ENCODE measurements at regions not wholly inside any gene's neighbourhood (a gene's known extent, or its start where the extent isn't known, plus 50 kb on each side); places are given as distances from the start of the nearest gene placed in this dataset.

DNA sequence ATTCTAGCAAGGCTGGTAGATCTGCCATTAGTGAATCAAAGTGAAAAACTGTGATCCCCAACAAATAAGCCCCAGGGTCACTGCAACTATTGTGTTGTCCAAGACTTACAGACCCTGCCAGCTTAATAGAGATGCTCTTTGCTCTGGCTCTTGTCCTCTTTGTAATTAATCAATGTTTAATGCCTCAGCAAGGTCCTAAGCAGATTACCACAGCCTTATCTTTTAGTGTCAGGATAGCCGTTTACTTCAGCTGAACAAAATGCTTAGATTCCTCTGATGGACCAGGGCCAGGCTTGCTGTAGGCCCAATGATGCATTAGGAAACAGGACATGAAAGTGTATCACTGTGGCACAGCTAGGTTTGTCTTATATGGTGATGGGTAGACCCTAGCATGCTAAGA is 353.3 kb downstream of the HACE1 start (continued):
- TF ChIP-seq ARID4A (CRISPR knock-in tag; IDR thresholded peaks at IDR 0.05; ENCODE audit: borderline replicate concordance) (no peak), THYN1 (CRISPR knock-in tag; IDR thresholded peaks at IDR 0.05; ENCODE audit: borderline replicate concordance, low read depth) (no peak)
- TF ChIP-seq, protein P1, sequence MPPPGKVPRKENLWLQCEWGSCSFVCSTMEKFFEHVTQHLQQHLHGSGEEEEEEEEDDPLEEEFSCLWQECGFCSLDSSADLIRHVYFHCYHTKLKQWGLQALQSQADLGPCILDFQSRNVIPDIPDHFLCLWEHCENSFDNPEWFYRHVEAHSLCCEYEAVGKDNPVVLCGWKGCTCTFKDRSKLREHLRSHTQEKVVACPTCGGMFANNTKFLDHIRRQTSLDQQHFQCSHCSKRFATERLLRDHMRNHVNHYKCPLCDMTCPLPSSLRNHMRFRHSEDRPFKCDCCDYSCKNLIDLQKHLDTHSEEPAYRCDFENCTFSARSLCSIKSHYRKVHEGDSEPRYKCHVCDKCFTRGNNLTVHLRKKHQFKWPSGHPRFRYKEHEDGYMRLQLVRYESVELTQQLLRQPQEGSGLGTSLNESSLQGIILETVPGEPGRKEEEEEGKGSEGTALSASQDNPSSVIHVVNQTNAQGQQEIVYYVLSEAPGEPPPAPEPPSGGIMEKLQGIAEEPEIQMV (CRISPR knock-in tag; IDR thresholded peaks at IDR 0.05; ENCODE audit: low read depth) = no peak

- intact Hi-C loops (cut with micrococcal nuclease; ENCODE audit: unreplicated experiment) (no loop called here), in situ Hi-C loops (cut with HindIII; ENCODE audit: extremely low pct_ligation_motif_present, low pct_unique_long_range_greater_than_20kb) (no loop called here)
- no TSS peak for BruUV-seq (replicated peaks)
- no peaks in the 10 kb centered on the region for H3K4me1 ChIP-seq (ENCODE audit: insufficient read depth, low read length)
- ChIA-PET CTCF (ENCODE audit: low intra/inter-chr PET ratio, low total read pairs) (no interaction called here), POLR2A (no interaction called here)
- no peak overlapping the region for H2AFZ ChIP-seq (ENCODE audit: low read length)
- no peaks in the 10 kb centered on the region; a peak in 1 of 5 replicates for H3K27me3 ChIP-seq (ENCODE audit: control insufficient read depth in 1 of 2, insufficient read depth in 2 of 2, low read length in 2 of 2)
- no peak overlapping the region for H3K4me2 ChIP-seq (ENCODE audit: low read depth, low read length)
- H3K9me3 ChIP-seq (ENCODE audit: low read length) = no peaks in the 10 kb centered on the region
- no peaks in the 10 kb centered on the region for H3K36me3 ChIP-seq (replicated peaks in 1 of 2; ENCODE audit: control insufficient read depth in 1 of 2, insufficient read depth in 2 of 2, low read length in 2 of 2)
- ATAC-seq = no peak
- 3% methylated on average over 2 of the region's 2 CpGs for WGBS (ENCODE audit: low lambda C conversion rate)
- no peak overlapping the region for H3K9ac ChIP-seq (ENCODE audit: insufficient read depth, low read depth, low read length)
- DNase-seq (ENCODE audit: low spot score) = no peak
- H4K20me1 ChIP-seq (ENCODE audit: insufficient read depth, low read length) = no peaks in the 10 kb centered on the region
- H3K79me2 ChIP-seq (ENCODE audit: insufficient read depth, low read length) = no peaks in the 10 kb centered on the region
- no peak overlapping the region for H3K4me3 ChIP-seq (replicated peaks in 1 of 3; ENCODE audit: insufficient read depth in 1 of 3, low read depth in 2 of 3, low read length in 3 of 3)
- no peak overlapping the region for H3K27ac ChIP-seq (ENCODE audit: extremely low read length, insufficient read depth, low read length)
- no peak for FAIRE-seq
- TF ChIP-seq FOXP1 (IDR thresholded peaks at IDR 0.05) = no peak
- TF ChIP-seq FOXP1 (CRISPR knock-in tag; IDR thresholded peaks at IDR 0.05) = no peak
- no peak for TF ChIP-seq KLF6 (CRISPR knock-in tag; IDR thresholded peaks at IDR 0.05)
- no peak for TF ChIP-seq THAP9 (CRISPR knock-in tag; IDR thresholded peaks at IDR 0.05; ENCODE audit: borderline replicate concordance)
- no peak for TF ChIP-seq CBX1 (IDR thresholded peaks at IDR 0.05; ENCODE audit: low read depth)
- no peak for TF ChIP-seq HNF4G (IDR thresholded peaks at IDR 0.05; ENCODE audit: borderline replicate concordance, low read depth, low read length)
- TF ChIP-seq HNF4G (CRISPR knock-in tag; IDR thresholded peaks at IDR 0.05; ENCODE audit: borderline replicate concordance, low read depth) = no peak
- no peak for TF ChIP-seq ZNF224 (CRISPR knock-in tag; IDR thresholded peaks at IDR 0.05)
- TF ChIP-seq ZNF704 (CRISPR knock-in tag; IDR thresholded peaks at IDR 0.05; ENCODE audit: borderline replicate concordance) = no peak
These were observed 353.9 kb downstream of the HACE1 start for GRCh38 chr6:104505838-104506237.

All from HepG2 (cell line).